PC-9 (cell line): ENCODE measurements at regions not wholly inside any gene's neighbourhood (a gene's known extent, or its start where the extent isn't known, plus 50 kb on each side); places are given as distances from the start of the nearest gene placed in this dataset.

ENCODE experiments used
- BruUV-seq: library from RNA; stranded (reverse); fragments of 400-500 nt; replicated peaks from 2 replicates; lab custom pipeline; 2021; lab: Mats Ljungman, UMichigan
- CTCF ChIA-PET: fragments of 300-600 bp; sonication (Branson Sonifier 250); formaldehyde crosslinking; loops from one replicate; lab custom pipeline; 2022; ENCODE audit warnings: antibody characterized with exemption; lab: Charles Lee
- POLR2A ChIA-PET: fragments of 300-600 bp; sonication (Branson Sonifier 250); formaldehyde crosslinking; loops from one replicate; lab custom pipeline; 2022; ENCODE audit warnings: antibody characterized with exemption; ENCODE audit not compliant: unreplicated experiment; lab: Charles Lee
- DNase-seq, 2 experiments: peaks; one replicate each; pipeline versions ENCODE4 v3.0.0 to v3.0.0-alpha.2; 2015 to 2022; ENCODE audit warnings: mixed read lengths in 1 of 2
- H2AFZ ChIP-seq: fragments of 200-600 bp; sonication (generic); 2 replicates; pipeline ENCODE4 v1.8.1; 2017; ENCODE audit warnings: antibody characterized with exemption
- H3F3A ChIP-seq: fragments of 200-600 bp; sonication (generic); 2 replicates; pipeline ENCODE4 v1.8.1; 2017; ENCODE audit warnings: antibody characterized with exemption, mild to moderate bottlenecking, low read depth; ENCODE audit not compliant: insufficient read depth
- H3K27ac ChIP-seq: fragments of 200-600 bp; sonication (generic); 2 replicates; pipeline ENCODE4 v1.6.1; 2016; ENCODE audit warnings: mixed run types
- H3K27me3 ChIP-seq: fragments of 200-600 bp; sonication (generic); 2 replicates; pipeline ENCODE4 v1.6.1; 2016; ENCODE audit warnings: low read depth, mixed run types; ENCODE audit not compliant: insufficient read depth
- H3K36me3 ChIP-seq: fragments of 200-600 bp; sonication (generic); 2 replicates; pipeline ENCODE4 v1.6.1; 2016; ENCODE audit warnings: low read depth, mixed run types
- H3K4me1 ChIP-seq: fragments of 200-600 bp; sonication (generic); replicated peaks from 2 replicates; pipeline ENCODE4 v1.6.1; 2016; ENCODE audit warnings: mixed run types; ENCODE audit not compliant: insufficient read depth
- H3K4me2 ChIP-seq: fragments of 200-600 bp; sonication (generic); 2 replicates; pipeline ENCODE4 v1.6.1; 2017; ENCODE audit warnings: mixed run types
- H3K4me3 ChIP-seq: fragments of 200-600 bp; sonication (generic); 2 replicates; pipeline ENCODE4 v1.6.1; 2016; ENCODE audit warnings: mixed run types
- H3K79me2 ChIP-seq: fragments of 200-600 bp; sonication (generic); 2 replicates; pipeline ENCODE4 v1.6.1; 2017; ENCODE audit warnings: low read depth, mixed run types
- H3K9me2 ChIP-seq: fragments of 200-600 bp; sonication (generic); 2 replicates; pipeline ENCODE4 v1.8.1; 2017; ENCODE audit warnings: mild to moderate bottlenecking; ENCODE audit not compliant: insufficient read depth
- H3K9me3 ChIP-seq: fragments of 200-600 bp; sonication (generic); 2 replicates; pipeline ENCODE4 v1.8.1; 2016; ENCODE audit warnings: low read depth; ENCODE audit not compliant: insufficient read depth
- H4K20me1 ChIP-seq: fragments of 200-600 bp; sonication (generic); 2 replicates; pipeline ENCODE4 v1.8.1; 2017; ENCODE audit not compliant: insufficient read depth
- CTCF ChIP-seq: fragments of 200-600 bp; sonication (generic); conservative IDR thresholded peaks from 2 replicates; pipeline ENCODE4 v1.6.1; 2017; ENCODE audit warnings: mixed run types, antibody characterized with exemption, mild to moderate bottlenecking, moderate library complexity
- EZH2 ChIP-seq: fragments of 200-600 bp; sonication (generic); IDR thresholded peaks from 2 replicates; pipeline ENCODE4 v1.8.0; 2017; ENCODE audit warnings: antibody characterized with exemption, low read depth
- intact Hi-C: fragments of 100-400 bp; cut with micrococcal nuclease; formaldehyde crosslinking; loops from one replicate; pipeline ENCODE4 v1.10.0; 2022; ENCODE audit not compliant: unreplicated experiment

GRCh38 chr12:18932211-18932610, 194.3 kb downstream of the CAPZA3 start:
- Histone ChIP-seq H3K79me2 (no peaks in the 10 kb centered on the region), H3F3A (no peaks in the 10 kb centered on the region), H3K4me1 (no peaks in the 10 kb centered on the region), H3K9me3 (peaks cover 3% of the 10 kb centered on the region; the same call in 1 of the 2 replicates), H3K4me2 (no peak overlapping the region), H3K27ac (no peak overlapping the region), H3K27me3 (no peaks in the 10 kb centered on the region), H4K20me1 (no peaks in the 10 kb centered on the region), H2AFZ (no peak overlapping the region), H3K9me2 (no peaks in the 10 kb centered on the region), H3K36me3 (no peaks in the 10 kb centered on the region), H3K4me3 (no peak overlapping the region)
- DNase-seq: no peak
- ChIA-PET CTCF (no interaction called here), POLR2A (no interaction called here)
- no TSS peak for BruUV-seq
- TF ChIP-seq CTCF: no peak
- no peak for TF ChIP-seq EZH2
- intact Hi-C loops: no loop called here

- H3F3A ChIP-seq: no peaks in the 10 kb centered on the region
- H4K20me1 ChIP-seq: no peaks in the 10 kb centered on the region
- H3K79me2 ChIP-seq: no peaks in the 10 kb centered on the region
- no peak overlapping the region for H3K4me2 ChIP-seq
- intact Hi-C loops: no loop called here
- ChIA-PET CTCF (no interaction called here), POLR2A (no interaction called here)
- no peak overlapping the region for H3K27ac ChIP-seq
- no peak overlapping the region for H3K4me3 ChIP-seq
- no peaks in the 10 kb centered on the region for H3K27me3 ChIP-seq
- H3K4me1 ChIP-seq: no peaks in the 10 kb centered on the region
- DNase-seq: no peak
- no peak overlapping the region for H2AFZ ChIP-seq
- peaks cover 3% of the 10 kb centered on the region; the same call in 1 of the 2 replicates for H3K9me3 ChIP-seq
- no peaks in the 10 kb centered on the region for H3K36me3 ChIP-seq
- no peaks in the 10 kb centered on the region for H3K9me2 ChIP-seq
- BruUV-seq: no TSS peak
- no peak for TF ChIP-seq EZH2
- TF ChIP-seq CTCF: no peak
Measured at GRCh38 chr12:18932715-18933114, 194.8 kb downstream of the CAPZA3 start.

GRCh38 chr12:18935371-18935965, 194.1 kb upstream of the PLEKHA5 start:
- Histone ChIP-seq H3K36me3 (no peaks in the 10 kb centered on the region), H2AFZ (no peak overlapping the region), H3K4me1 (no peaks in the 10 kb centered on the region), H3K4me3 (no peak overlapping the region), H3K9me2 (no peaks in the 10 kb centered on the region), H4K20me1 (no peaks in the 10 kb centered on the region), H3K79me2 (no peaks in the 10 kb centered on the region), H3F3A (no peaks in the 10 kb centered on the region), H3K9me3 (no peaks in the 10 kb centered on the region), H3K4me2 (no peak overlapping the region), H3K27ac (no peak overlapping the region), H3K27me3 (no peaks in the 10 kb centered on the region)
- no TSS peak for BruUV-seq
- CTCF ChIA-PET: no interaction called here
- no peak for TF ChIP-seq EZH2
- POLR2A ChIA-PET: no interaction called here
- intact Hi-C loops: no loop called here
- no peak for DNase-seq

- Histone ChIP-seq H4K20me1 (no peaks in the 10 kb centered on the region), H2AFZ (no peak overlapping the region), H3K27me3 (no peaks in the 10 kb centered on the region), H3K4me1 (no peaks in the 10 kb centered on the region), H3K9me3 (no peaks in the 10 kb centered on the region), H3K27ac (no peak overlapping the region), H3K36me3 (no peaks in the 10 kb centered on the region), H3K4me2 (no peak overlapping the region), H3K79me2 (no peaks in the 10 kb centered on the region), H3K9me2 (no peaks in the 10 kb centered on the region), H3K4me3 (no peak overlapping the region), H3F3A (no peaks in the 10 kb centered on the region)
- no TSS peak for BruUV-seq
- no peak for DNase-seq
- ChIA-PET CTCF (no interaction called here), POLR2A (no interaction called here)
- intact Hi-C loops: no loop called here
- TF ChIP-seq EZH2 (no peak), CTCF (no peak)
Measured at GRCh38 chr12:18939051-18939450, 190.5 kb upstream of the PLEKHA5 start.
